Smooth muscle cell (in vitro differentiated cells): ENCODE measurements at regions not wholly inside any gene's neighbourhood (a gene's known extent, or its start where the extent isn't known, plus 50 kb on each side); places are given as distances from the start of the nearest gene placed in this dataset.
A peak's percentile ranks its signal among the peaks of the same experiment; 100 is the strongest.

ENCODE experiments used
- DNase-seq: peaks from one replicate; lab custom pipeline; 2025; ENCODE audit not compliant: unreplicated experiment; lab: John Stamatoyannopoulos, UW
- H2AFZ ChIP-seq: fragments of 200-600 bp; sonication (generic); 2 replicates; pipeline ENCODE4 v1.6.0; 2016; ENCODE audit warnings: antibody characterized with exemption, low read depth, mild to moderate bottlenecking
- H3F3A ChIP-seq: fragments of 200-600 bp; sonication (generic); 2 replicates; pipeline ENCODE4 v1.6.0; 2017; ENCODE audit warnings: antibody characterized with exemption, low read depth
- H3K27ac ChIP-seq: fragments of 200-600 bp; sonication (generic); 2 replicates; pipeline ENCODE4 v1.5.1; 2016; ENCODE audit warnings: low read depth, mild to moderate bottlenecking
- H3K27me3 ChIP-seq: fragments of 200-600 bp; sonication (generic); 2 replicates; pipeline ENCODE4 v1.6.1; 2016; ENCODE audit warnings: low read depth, mild to moderate bottlenecking
- H3K36me3 ChIP-seq: fragments of 200-600 bp; sonication (generic); 2 replicates; pipeline ENCODE4 v1.5.1; 2016; ENCODE audit warnings: low read depth
- H3K4me1 ChIP-seq: fragments of 200-600 bp; sonication (generic); 2 replicates; pipeline ENCODE4 v1.5.1; 2016; ENCODE audit warnings: low read depth
- H3K4me2 ChIP-seq: fragments of 200-600 bp; sonication (generic); 2 replicates; pipeline ENCODE4 v1.6.0; 2016; ENCODE audit warnings: mild to moderate bottlenecking
- H3K4me3 ChIP-seq: fragments of 200-600 bp; sonication (generic); 2 replicates; pipeline ENCODE4 v1.5.1; 2016; ENCODE audit warnings: mild to moderate bottlenecking
- H3K79me2 ChIP-seq: fragments of 200-600 bp; sonication (generic); 2 replicates; pipeline ENCODE4 v1.6.0; 2016; ENCODE audit warnings: low read depth, mild to moderate bottlenecking
- H3K9ac ChIP-seq: fragments of 200-600 bp; sonication (generic); 2 replicates; pipeline ENCODE4 v1.6.0; 2016; ENCODE audit warnings: low read depth
- H3K9me3 ChIP-seq: fragments of 200-600 bp; sonication (generic); replicated peaks from 2 replicates; pipeline ENCODE4 v1.5.1; 2016; ENCODE audit warnings: low read depth
- H4K20me1 ChIP-seq: fragments of 200-600 bp; sonication (generic); 2 replicates; pipeline ENCODE4 v1.6.0; 2016; ENCODE audit warnings: low read depth
- WGBS: methylation state at CpG from one replicate; pipeline ENCODE4 v1.1.7; 2016; ENCODE audit warnings: low lambda C conversion rate; 5-methylcytosine and 5-hydroxymethylcytosine counted together
- TF ChIP-seq, protein P1 (sequence below): fragments of 200-600 bp; sonication (generic); IDR thresholded peaks from 2 replicates; pipeline ENCODE4 v1.5.1; 2017; ENCODE audit warnings: borderline replicate concordance, mild to moderate bottlenecking, antibody characterized with exemption; ENCODE audit not compliant: insufficient read depth, poor library complexity, severe bottlenecking

DNA sequence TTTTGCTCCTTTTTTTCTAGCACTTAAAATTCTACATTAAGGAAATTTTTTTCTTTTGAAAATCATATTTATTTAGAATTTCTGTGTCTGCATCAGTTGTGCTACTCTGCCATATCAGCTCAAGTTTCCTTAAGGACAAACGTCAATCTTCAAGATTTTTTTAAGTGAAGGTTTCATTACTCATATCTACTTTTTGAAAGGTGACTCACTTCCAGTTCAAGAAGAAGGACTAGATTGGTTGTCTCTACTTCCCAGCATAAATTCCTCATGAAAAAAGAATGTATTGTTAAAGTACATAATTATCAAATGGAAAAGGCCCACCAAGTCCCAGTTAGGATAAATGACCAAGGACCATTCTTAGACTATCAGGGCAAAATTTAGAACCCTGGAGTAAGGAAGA lies 626.5 kb downstream of the DMRTA1 start:
- 38% methylated on average over 1 of the region's 1 CpG for WGBS
- TF ChIP-seq, protein P1, sequence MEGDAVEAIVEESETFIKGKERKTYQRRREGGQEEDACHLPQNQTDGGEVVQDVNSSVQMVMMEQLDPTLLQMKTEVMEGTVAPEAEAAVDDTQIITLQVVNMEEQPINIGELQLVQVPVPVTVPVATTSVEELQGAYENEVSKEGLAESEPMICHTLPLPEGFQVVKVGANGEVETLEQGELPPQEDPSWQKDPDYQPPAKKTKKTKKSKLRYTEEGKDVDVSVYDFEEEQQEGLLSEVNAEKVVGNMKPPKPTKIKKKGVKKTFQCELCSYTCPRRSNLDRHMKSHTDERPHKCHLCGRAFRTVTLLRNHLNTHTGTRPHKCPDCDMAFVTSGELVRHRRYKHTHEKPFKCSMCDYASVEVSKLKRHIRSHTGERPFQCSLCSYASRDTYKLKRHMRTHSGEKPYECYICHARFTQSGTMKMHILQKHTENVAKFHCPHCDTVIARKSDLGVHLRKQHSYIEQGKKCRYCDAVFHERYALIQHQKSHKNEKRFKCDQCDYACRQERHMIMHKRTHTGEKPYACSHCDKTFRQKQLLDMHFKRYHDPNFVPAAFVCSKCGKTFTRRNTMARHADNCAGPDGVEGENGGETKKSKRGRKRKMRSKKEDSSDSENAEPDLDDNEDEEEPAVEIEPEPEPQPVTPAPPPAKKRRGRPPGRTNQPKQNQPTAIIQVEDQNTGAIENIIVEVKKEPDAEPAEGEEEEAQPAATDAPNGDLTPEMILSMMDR = no peak
- no peaks in the 10 kb centered on the region for H3K4me1 ChIP-seq
- no peaks in the 10 kb centered on the region for H3K36me3 ChIP-seq
- no peaks in the 10 kb centered on the region for H3F3A ChIP-seq
- no peaks in the 10 kb centered on the region for H3K9me3 ChIP-seq
- H3K79me2 ChIP-seq = no peaks in the 10 kb centered on the region
- H4K20me1 ChIP-seq = no peaks in the 10 kb centered on the region
- no peak overlapping the region for H3K9ac ChIP-seq
- no peak for DNase-seq
- no peak overlapping the region for H2AFZ ChIP-seq
- H3K4me3 ChIP-seq = no peak overlapping the region
- no peak overlapping the region for H3K4me2 ChIP-seq
- H3K27ac ChIP-seq = no peak overlapping the region
- H3K27me3 ChIP-seq = no peaks in the 10 kb centered on the region

DNA sequence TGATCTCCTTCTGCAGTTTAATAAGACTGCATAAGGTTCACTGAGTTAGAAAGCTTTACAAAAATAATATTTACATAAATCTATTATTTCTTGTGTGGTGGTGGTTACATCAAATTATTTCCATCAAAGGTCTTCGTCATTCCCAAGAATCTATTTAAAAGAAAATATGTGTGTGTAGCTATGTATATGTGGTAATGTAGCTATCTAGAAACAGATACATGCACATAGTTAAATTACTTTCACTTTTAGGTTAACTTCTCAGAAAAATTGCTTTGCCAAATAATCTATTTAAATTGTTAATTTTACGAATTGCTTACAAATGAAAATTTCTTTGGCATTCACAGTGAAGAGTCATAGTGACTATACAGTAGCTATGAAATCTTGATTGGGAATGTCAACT lies 633.2 kb downstream of the DMRTA1 start:
- WGBS = 93% methylated on average over 2 of the region's 2 CpGs
- Histone ChIP-seq H3F3A (no peaks in the 10 kb centered on the region), H3K9ac (no peak overlapping the region), H3K27me3 (no peaks in the 10 kb centered on the region), H2AFZ (no peak overlapping the region), H3K4me2 (no peak overlapping the region), H3K9me3 (no peaks in the 10 kb centered on the region), H3K4me3 (no peak overlapping the region), H3K4me1 (no peaks in the 10 kb centered on the region), H3K36me3 (no peaks in the 10 kb centered on the region), H3K79me2 (no peaks in the 10 kb centered on the region), H3K27ac (no peak overlapping the region), H4K20me1 (no peaks in the 10 kb centered on the region)
- no peak for DNase-seq
- TF ChIP-seq, protein P1 = no peak

DNA sequence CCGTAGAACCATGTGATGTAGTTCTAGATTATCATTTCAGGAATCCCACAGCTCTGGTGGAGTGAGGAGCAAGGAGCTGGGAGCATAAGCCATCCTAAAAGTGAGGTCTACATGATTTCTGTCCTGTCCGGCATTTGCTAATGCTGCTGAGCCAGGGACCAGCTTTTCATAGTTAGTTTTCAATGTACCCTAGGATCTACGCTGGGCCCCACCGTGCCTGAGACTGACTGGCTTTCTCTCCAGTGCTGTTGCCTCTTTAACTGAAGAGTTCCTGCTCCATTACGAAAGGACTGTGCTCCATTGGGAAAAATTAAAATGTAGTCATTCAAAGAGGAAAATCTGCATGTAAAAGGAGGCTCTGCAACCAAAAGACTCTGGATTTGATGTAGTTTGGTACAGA lies 634.8 kb downstream of the DMRTA1 start:
- Histone ChIP-seq H3K4me3 (no peak overlapping the region), H3F3A (no peaks in the 10 kb centered on the region), H2AFZ (no peak overlapping the region), H4K20me1 (no peaks in the 10 kb centered on the region), H3K36me3 (no peaks in the 10 kb centered on the region), H3K9ac (no peak overlapping the region), H3K9me3 (no peaks in the 10 kb centered on the region), H3K27me3 (no peaks in the 10 kb centered on the region), H3K27ac (no peak overlapping the region), H3K79me2 (no peaks in the 10 kb centered on the region), H3K4me1 (no peaks in the 10 kb centered on the region), H3K4me2 (no peak overlapping the region)
- WGBS = 87% methylated on average over 5 of the region's 5 CpGs
- TF ChIP-seq, protein P1 = no peak
- DNase-seq = no peak

DNA sequence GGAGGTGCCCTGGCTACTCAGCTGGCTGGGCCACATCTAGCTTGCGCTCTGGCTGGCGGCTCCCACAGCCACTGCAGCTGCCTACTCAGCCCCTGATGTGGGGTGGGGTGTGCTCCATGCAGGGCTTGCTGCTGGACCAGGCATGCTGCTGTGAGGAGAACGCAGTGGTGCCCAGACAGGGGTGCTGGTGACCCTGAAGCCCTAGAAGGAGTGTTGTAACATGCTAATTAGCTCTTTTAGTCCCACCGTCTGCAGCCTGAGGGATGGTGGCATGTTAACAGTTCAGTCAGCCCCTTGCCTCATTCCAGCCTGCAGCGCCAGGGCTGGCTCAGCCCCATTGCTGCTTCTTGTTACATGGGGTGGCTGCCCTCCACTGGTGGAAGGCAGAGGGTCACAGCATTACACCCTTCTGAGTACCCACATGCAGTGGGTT lies 642.3 kb downstream of the DMRTA1 start:
- 43% methylated on average over 5 of the region's 5 CpGs for WGBS
- peak overlapping the region; percentile 32 for H3K4me2 ChIP-seq

More for the DNA sequence above, 642.3 kb downstream of the DMRTA1 start:
- H3K27ac ChIP-seq = no peak overlapping the region
- H3K27me3 ChIP-seq = no peaks in the 10 kb centered on the region
- TF ChIP-seq, protein P1 = peak; percentile 21
- no peaks in the 10 kb centered on the region for H3K4me1 ChIP-seq
- no peak overlapping the region for H3K4me3 ChIP-seq
- no peak overlapping the region for H3K9ac ChIP-seq
- no peaks in the 10 kb centered on the region for H3K36me3 ChIP-seq
- no peaks in the 10 kb centered on the region for H4K20me1 ChIP-seq
- DNase-seq = no peak
- no peaks in the 10 kb centered on the region for H3K79me2 ChIP-seq
- H2AFZ ChIP-seq = no peak overlapping the region
- no peaks in the 10 kb centered on the region for H3F3A ChIP-seq
- no peaks in the 10 kb centered on the region for H3K9me3 ChIP-seq
